SK-N-SH (cell line): ENCODE measurements at regions not wholly inside any gene's neighbourhood (a gene's known extent, or its start where the extent isn't known, plus 50 kb on each side); places are given as distances from the start of the nearest gene placed in this dataset.

ENCODE experiments used
- CTCF ChIA-PET: fragments of 300-600, 350-600 bp; formaldehyde crosslinking; extraction: SDS; loops from one replicate; lab custom pipeline; 2021; lab: Yijun Ruan, JAX
- POLR2A ChIA-PET: fragments of 350-600 bp; sonication (Branson Sonifier 250); formaldehyde crosslinking; extraction: SDS; loops from one replicate; lab custom pipeline; 2020; ENCODE audit warnings: antibody characterized with exemption, inconsistent platforms; lab: Yijun Ruan, JAX
- DNase-seq: peaks from one replicate; pipeline ENCODE4 v3.0.0; 2012
- H2AFZ ChIP-seq: fragments of 200-600 bp; sonication (generic); 2 replicates; pipeline ENCODE4 v1.8.1; 2016; ENCODE audit warnings: antibody characterized with exemption, mild to moderate bottlenecking, low read depth
- H3F3A ChIP-seq: fragments of 200-600 bp; sonication (generic); replicated peaks from 2 replicates; pipeline ENCODE3; 2016; ENCODE audit warnings: antibody characterized with exemption, mild to moderate bottlenecking; ENCODE audit not compliant: insufficient read depth
- H3K27ac ChIP-seq, 2 experiments: fragments of 200-500 bp in 1 of 2; fragments of 200-600 bp in 1 of 2; sonication (Bioruptor generic) in 1 of 2; sonication (generic), shearing (Covaris generic) in 1 of 2; 2 replicates each; pipeline versions ENCODE4 v1.5.1 to v1.6.1; 2014 to 2016; ENCODE audit warnings: low read depth in 2 of 2, inconsistent platforms in 1 of 2, low read length in 1 of 2, mild to moderate bottlenecking in 1 of 2, mixed read lengths in 1 of 2
- H3K27me3 ChIP-seq: fragments of 200-600 bp; sonication (generic), shearing (Covaris generic); 2 replicates; pipeline ENCODE4 v1.6.1; 2016; ENCODE audit warnings: mixed run types; ENCODE audit not compliant: insufficient read depth
- H3K36me3 ChIP-seq, 2 experiments: fragments of 200-500 bp in 1 of 2; fragments of 200-600 bp in 1 of 2; sonication (Bioruptor generic) in 1 of 2; sonication (generic) in 1 of 2; replicated peaks in 1 of 2; 2 replicates each; pipeline versions ENCODE3 to v1.5.1; 2014 to 2016; ENCODE audit warnings: low read length in 1 of 2, mild to moderate bottlenecking in 1 of 2; ENCODE audit not compliant: insufficient read depth in 2 of 2, control insufficient read depth in 1 of 2
- H3K4me1 ChIP-seq, 2 experiments: fragments of 200-500 bp in 1 of 2; fragments of 200-600 bp in 1 of 2; sonication (Bioruptor generic) in 1 of 2; sonication (generic), shearing (Covaris generic) in 1 of 2; 2 replicates each; pipeline versions ENCODE4 v1.5.1 to v1.6.1; 2014 to 2016; ENCODE audit warnings: low read depth in 1 of 2, low read length in 1 of 2, mixed run types in 1 of 2; ENCODE audit not compliant: insufficient read depth in 2 of 2, control insufficient read depth in 1 of 2
- H3K4me2 ChIP-seq: fragments of 200-600 bp; sonication (generic), shearing (Covaris generic); 2 replicates; pipeline ENCODE4 v1.6.1; 2017; ENCODE audit warnings: mixed run types
- H3K4me3 ChIP-seq, 2 experiments: fragments of 200-500 bp in 1 of 2; fragments of 200-600 bp in 1 of 2; sonication (Bioruptor generic) in 1 of 2; sonication (generic), shearing (Covaris generic) in 1 of 2; 2 replicates each; pipeline versions ENCODE4 v1.5.1 to v1.8.1; 2014 to 2016; ENCODE audit warnings: low read depth in 2 of 2, inconsistent platforms in 1 of 2, low read length in 1 of 2, mild to moderate bottlenecking in 1 of 2, mixed read lengths in 1 of 2, moderate library complexity in 1 of 2
- H3K79me2 ChIP-seq: fragments of 200-600 bp; sonication (generic); 2 replicates; pipeline ENCODE4 v1.8.1; 2017; ENCODE audit warnings: mild to moderate bottlenecking; ENCODE audit not compliant: insufficient read depth
- H3K9ac ChIP-seq: fragments of 200-600 bp; sonication (generic); 2 replicates; pipeline ENCODE4 v1.6.1; 2017; ENCODE audit warnings: mixed run types
- H3K9me2 ChIP-seq: fragments of 200-600 bp; sonication (generic); 2 replicates; pipeline ENCODE4 v1.6.1; 2017; ENCODE audit warnings: mixed run types
- H3K9me3 ChIP-seq: fragments of 200-600 bp; sonication (generic); 2 replicates; pipeline ENCODE4 v1.6.1; 2017; ENCODE audit warnings: mixed run types, mild to moderate bottlenecking, moderate library complexity
- H4K20me1 ChIP-seq: fragments of 200-600 bp; sonication (generic); 2 replicates; pipeline ENCODE4 v1.6.1; 2017; ENCODE audit warnings: mild to moderate bottlenecking, mixed run types; ENCODE audit not compliant: insufficient read depth
- ELF1 ChIP-seq: IDR thresholded peaks from 2 replicates; pipeline ENCODE4 v1.4.0; 2012
- EP300 ChIP-seq, 2 experiments: IDR thresholded peaks; 2 replicates each; pipeline versions ENCODE4 v1.4.0 to v1.6.1; 2012; ENCODE audit warnings: borderline replicate concordance in 1 of 2, low read depth in 1 of 2, low read length in 1 of 2
- FOXJ3 ChIP-seq: sonication (generic); formaldehyde crosslinking; IDR thresholded peaks from 2 replicates; pipeline ENCODE4 v1.5.1; 2020; ENCODE audit warnings: mild to moderate bottlenecking, missing genetic modification reagents
- GATA2 ChIP-seq: sonication (generic); formaldehyde crosslinking; IDR thresholded peaks from 2 replicates; pipeline ENCODE4 v1.5.0; 2020; ENCODE audit warnings: mild to moderate bottlenecking, missing genetic modification reagents
- MEF2A ChIP-seq: IDR thresholded peaks from 2 replicates; pipeline ENCODE4 v1.4.0; 2012; ENCODE audit warnings: low read depth, borderline replicate concordance
- POLR2AphosphoS5 ChIP-seq: IDR thresholded peaks from 2 replicates; pipeline ENCODE4 v1.6.1; 2012; ENCODE audit warnings: low read depth, low read length
- RCOR1 ChIP-seq: fragments of 150-350 bp; IDR thresholded peaks from 2 replicates; pipeline ENCODE4 v1.6.1; 2017; ENCODE audit warnings: antibody characterized with exemption, low read length
- RFX5 ChIP-seq: IDR thresholded peaks from 2 replicates; pipeline ENCODE4 v1.6.1; 2012; ENCODE audit warnings: mild to moderate bottlenecking, improper control_type of control experiment, low read length
- YY1 ChIP-seq: IDR thresholded peaks from 2 replicates; pipeline ENCODE4 v1.4.0; 2012; ENCODE audit warnings: low read depth, mild to moderate bottlenecking
- WGBS: methylation state at CpG from one replicate; pipeline ENCODE4 v1.1.6; 2017; ENCODE audit warnings: low lambda C conversion rate; 5-methylcytosine and 5-hydroxymethylcytosine counted together
- TF ChIP-seq, protein P1 (sequence below): fragments of 200-600 bp; sonication (generic); IDR thresholded peaks from 2 replicates; pipeline ENCODE4 v1.6.1; 2017; ENCODE audit warnings: antibody characterized with exemption, mild to moderate bottlenecking, moderate library complexity
- TF ChIP-seq, protein P2 (sequence below): IDR thresholded peaks from 2 replicates; pipeline ENCODE4 v1.6.1; 2012; ENCODE audit warnings: mild to moderate bottlenecking, low read depth, low read length, moderate library complexity
- TF ChIP-seq, protein P3 (sequence below): IDR thresholded peaks from 2 replicates; pipeline ENCODE4 v1.4.0; 2012; ENCODE audit warnings: low read depth, borderline replicate concordance

DNA sequence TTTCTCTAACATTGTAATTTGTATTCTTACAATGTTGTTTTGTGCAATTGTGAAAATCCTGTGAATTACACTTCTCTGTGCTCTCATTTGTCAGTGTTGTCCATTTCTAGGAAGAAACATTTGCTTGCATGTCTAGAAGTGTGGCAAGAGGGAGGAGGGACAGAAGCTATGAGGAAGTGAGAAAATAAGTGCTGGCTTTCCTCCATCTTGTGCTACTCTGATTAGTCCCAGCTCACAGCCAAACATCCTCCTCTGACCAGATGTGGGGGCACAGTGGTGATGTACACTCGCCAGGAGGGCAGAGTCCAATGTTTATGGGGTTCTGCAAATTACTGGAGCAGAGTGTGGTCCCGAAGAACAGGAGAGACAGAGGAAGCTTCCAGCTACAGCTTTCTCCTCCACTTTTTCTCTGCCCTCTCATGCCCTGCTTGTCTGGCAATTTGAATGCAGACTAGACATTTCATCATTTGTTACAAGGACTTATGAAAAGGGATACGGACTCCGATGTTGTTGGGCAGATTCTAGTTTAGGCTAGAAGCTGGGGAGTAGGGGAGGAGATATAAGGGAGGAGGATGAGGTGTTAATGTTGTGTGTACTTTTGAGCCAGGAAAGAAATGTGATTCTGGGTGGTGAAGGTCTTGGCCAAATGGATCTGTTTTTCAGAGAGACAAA, 131.0 kb upstream of the C1GALT1 start:
- CTCF ChIA-PET = interaction anchor here (0.9 to 2.0 kb wide), 4 partner anchors 13 to 1167 kb away, joined by 3 to 7 read pairs (median 4); no protein-coding TSS in a partner anchor
- no peaks in the 10 kb centered on the region for H3K36me3 ChIP-seq
- H3K4me2 ChIP-seq = no peak overlapping the region
- no peaks in the 10 kb centered on the region; a peak in 1 of 4 replicates for H3K4me1 ChIP-seq
- no peak for TF ChIP-seq RCOR1
- no peak for TF ChIP-seq ELF1
- TF ChIP-seq GATA2 = no peak
- no peak for TF ChIP-seq YY1
- TF ChIP-seq, protein P1, sequence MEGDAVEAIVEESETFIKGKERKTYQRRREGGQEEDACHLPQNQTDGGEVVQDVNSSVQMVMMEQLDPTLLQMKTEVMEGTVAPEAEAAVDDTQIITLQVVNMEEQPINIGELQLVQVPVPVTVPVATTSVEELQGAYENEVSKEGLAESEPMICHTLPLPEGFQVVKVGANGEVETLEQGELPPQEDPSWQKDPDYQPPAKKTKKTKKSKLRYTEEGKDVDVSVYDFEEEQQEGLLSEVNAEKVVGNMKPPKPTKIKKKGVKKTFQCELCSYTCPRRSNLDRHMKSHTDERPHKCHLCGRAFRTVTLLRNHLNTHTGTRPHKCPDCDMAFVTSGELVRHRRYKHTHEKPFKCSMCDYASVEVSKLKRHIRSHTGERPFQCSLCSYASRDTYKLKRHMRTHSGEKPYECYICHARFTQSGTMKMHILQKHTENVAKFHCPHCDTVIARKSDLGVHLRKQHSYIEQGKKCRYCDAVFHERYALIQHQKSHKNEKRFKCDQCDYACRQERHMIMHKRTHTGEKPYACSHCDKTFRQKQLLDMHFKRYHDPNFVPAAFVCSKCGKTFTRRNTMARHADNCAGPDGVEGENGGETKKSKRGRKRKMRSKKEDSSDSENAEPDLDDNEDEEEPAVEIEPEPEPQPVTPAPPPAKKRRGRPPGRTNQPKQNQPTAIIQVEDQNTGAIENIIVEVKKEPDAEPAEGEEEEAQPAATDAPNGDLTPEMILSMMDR = no peak
- no peak for TF ChIP-seq POLR2AphosphoS5
- TF ChIP-seq, protein P2, sequence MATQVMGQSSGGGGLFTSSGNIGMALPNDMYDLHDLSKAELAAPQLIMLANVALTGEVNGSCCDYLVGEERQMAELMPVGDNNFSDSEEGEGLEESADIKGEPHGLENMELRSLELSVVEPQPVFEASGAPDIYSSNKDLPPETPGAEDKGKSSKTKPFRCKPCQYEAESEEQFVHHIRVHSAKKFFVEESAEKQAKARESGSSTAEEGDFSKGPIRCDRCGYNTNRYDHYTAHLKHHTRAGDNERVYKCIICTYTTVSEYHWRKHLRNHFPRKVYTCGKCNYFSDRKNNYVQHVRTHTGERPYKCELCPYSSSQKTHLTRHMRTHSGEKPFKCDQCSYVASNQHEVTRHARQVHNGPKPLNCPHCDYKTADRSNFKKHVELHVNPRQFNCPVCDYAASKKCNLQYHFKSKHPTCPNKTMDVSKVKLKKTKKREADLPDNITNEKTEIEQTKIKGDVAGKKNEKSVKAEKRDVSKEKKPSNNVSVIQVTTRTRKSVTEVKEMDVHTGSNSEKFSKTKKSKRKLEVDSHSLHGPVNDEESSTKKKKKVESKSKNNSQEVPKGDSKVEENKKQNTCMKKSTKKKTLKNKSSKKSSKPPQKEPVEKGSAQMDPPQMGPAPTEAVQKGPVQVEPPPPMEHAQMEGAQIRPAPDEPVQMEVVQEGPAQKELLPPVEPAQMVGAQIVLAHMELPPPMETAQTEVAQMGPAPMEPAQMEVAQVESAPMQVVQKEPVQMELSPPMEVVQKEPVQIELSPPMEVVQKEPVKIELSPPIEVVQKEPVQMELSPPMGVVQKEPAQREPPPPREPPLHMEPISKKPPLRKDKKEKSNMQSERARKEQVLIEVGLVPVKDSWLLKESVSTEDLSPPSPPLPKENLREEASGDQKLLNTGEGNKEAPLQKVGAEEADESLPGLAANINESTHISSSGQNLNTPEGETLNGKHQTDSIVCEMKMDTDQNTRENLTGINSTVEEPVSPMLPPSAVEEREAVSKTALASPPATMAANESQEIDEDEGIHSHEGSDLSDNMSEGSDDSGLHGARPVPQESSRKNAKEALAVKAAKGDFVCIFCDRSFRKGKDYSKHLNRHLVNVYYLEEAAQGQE = no peak
- TF ChIP-seq, protein P3, sequence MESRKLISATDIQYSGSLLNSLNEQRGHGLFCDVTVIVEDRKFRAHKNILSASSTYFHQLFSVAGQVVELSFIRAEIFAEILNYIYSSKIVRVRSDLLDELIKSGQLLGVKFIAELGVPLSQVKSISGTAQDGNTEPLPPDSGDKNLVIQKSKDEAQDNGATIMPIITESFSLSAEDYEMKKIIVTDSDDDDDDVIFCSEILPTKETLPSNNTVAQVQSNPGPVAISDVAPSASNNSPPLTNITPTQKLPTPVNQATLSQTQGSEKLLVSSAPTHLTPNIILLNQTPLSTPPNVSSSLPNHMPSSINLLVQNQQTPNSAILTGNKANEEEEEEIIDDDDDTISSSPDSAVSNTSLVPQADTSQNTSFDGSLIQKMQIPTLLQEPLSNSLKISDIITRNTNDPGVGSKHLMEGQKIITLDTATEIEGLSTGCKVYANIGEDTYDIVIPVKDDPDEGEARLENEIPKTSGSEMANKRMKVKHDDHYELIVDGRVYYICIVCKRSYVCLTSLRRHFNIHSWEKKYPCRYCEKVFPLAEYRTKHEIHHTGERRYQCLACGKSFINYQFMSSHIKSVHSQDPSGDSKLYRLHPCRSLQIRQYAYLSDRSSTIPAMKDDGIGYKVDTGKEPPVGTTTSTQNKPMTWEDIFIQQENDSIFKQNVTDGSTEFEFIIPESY = no peak
- no peak for TF ChIP-seq MEF2A
- TF ChIP-seq FOXJ3 (CRISPR knock-in tag) = no peak
- no peak for TF ChIP-seq EP300 (IDR thresholded peaks at IDR 0.05; ENCODE audit: borderline replicate concordance in 1 of 2, low read depth in 1 of 2, low read length in 1 of 2)
- no peak for TF ChIP-seq RFX5
- no peaks in the 10 kb centered on the region for H3K27me3 ChIP-seq
- POLR2A ChIA-PET = no interaction called here
- no peak for DNase-seq
- peaks cover 4% of the 10 kb centered on the region; the same call in 1 of the 2 replicates for H3K9me2 ChIP-seq
- WGBS = 32% methylated on average over 4 of the region's 4 CpGs
- no peak overlapping the region for H2AFZ ChIP-seq
- H4K20me1 ChIP-seq = no peaks in the 10 kb centered on the region
- H3K9me3 ChIP-seq = no peaks in the 10 kb centered on the region
- no peak overlapping the region for H3K4me3 ChIP-seq
- H3K79me2 ChIP-seq = no peaks in the 10 kb centered on the region
- H3K9ac ChIP-seq = no peak overlapping the region
- no peak overlapping the region for H3K27ac ChIP-seq
- no peaks in the 10 kb centered on the region for H3F3A ChIP-seq
